ENCODE measurements at regions not wholly inside any gene's neighbourhood (a gene's known extent, or its start where the extent isn't known, plus 50 kb on each side); places are given as distances from the start of the nearest gene placed in this dataset.

DNA sequence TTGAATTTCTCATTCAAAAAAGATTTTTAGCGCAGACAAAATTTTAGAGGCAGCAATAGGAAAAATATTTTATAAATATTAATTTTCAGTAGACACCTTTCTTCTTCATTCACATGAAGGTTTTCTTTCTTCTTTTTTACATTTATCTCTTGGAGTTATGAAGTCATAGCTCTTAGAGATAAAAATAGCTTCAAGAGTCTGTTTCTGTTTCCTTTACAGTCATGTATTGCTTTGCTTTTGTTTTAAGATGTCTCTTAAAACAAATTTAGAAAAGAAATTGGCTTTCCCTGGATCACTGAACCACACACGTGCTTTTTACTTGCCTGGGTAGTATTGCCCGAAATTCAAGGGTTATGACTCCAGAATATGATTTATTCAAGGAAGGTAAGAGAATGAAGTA lies 369.9 kb upstream of the LRRC7 start:
- TF ChIP-seq, protein P1, sequence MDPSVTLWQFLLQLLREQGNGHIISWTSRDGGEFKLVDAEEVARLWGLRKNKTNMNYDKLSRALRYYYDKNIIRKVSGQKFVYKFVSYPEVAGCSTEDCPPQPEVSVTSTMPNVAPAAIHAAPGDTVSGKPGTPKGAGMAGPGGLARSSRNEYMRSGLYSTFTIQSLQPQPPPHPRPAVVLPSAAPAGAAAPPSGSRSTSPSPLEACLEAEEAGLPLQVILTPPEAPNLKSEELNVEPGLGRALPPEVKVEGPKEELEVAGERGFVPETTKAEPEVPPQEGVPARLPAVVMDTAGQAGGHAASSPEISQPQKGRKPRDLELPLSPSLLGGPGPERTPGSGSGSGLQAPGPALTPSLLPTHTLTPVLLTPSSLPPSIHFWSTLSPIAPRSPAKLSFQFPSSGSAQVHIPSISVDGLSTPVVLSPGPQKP (IDR thresholded peaks at IDR 0.05; ENCODE audit: low read depth, low read length) = no peak
- TF ChIP-seq, protein P2, sequence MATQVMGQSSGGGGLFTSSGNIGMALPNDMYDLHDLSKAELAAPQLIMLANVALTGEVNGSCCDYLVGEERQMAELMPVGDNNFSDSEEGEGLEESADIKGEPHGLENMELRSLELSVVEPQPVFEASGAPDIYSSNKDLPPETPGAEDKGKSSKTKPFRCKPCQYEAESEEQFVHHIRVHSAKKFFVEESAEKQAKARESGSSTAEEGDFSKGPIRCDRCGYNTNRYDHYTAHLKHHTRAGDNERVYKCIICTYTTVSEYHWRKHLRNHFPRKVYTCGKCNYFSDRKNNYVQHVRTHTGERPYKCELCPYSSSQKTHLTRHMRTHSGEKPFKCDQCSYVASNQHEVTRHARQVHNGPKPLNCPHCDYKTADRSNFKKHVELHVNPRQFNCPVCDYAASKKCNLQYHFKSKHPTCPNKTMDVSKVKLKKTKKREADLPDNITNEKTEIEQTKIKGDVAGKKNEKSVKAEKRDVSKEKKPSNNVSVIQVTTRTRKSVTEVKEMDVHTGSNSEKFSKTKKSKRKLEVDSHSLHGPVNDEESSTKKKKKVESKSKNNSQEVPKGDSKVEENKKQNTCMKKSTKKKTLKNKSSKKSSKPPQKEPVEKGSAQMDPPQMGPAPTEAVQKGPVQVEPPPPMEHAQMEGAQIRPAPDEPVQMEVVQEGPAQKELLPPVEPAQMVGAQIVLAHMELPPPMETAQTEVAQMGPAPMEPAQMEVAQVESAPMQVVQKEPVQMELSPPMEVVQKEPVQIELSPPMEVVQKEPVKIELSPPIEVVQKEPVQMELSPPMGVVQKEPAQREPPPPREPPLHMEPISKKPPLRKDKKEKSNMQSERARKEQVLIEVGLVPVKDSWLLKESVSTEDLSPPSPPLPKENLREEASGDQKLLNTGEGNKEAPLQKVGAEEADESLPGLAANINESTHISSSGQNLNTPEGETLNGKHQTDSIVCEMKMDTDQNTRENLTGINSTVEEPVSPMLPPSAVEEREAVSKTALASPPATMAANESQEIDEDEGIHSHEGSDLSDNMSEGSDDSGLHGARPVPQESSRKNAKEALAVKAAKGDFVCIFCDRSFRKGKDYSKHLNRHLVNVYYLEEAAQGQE (IDR thresholded peaks at IDR 0.05) = no peak
- no peak for TF ChIP-seq CTCF (IDR thresholded peaks at IDR 0.05)
- TF ChIP-seq ZC3H11A (IDR thresholded peaks at IDR 0.05) = no peak
- no peak for TF ChIP-seq RFX5 (IDR thresholded peaks at IDR 0.05)
- no peak for TF ChIP-seq KDM1A (IDR thresholded peaks at IDR 0.05; ENCODE audit: low read depth)
- no peak for TF ChIP-seq POLR2A (IDR thresholded peaks at IDR 0.05; ENCODE audit: low read length)
- TF ChIP-seq, protein P3, sequence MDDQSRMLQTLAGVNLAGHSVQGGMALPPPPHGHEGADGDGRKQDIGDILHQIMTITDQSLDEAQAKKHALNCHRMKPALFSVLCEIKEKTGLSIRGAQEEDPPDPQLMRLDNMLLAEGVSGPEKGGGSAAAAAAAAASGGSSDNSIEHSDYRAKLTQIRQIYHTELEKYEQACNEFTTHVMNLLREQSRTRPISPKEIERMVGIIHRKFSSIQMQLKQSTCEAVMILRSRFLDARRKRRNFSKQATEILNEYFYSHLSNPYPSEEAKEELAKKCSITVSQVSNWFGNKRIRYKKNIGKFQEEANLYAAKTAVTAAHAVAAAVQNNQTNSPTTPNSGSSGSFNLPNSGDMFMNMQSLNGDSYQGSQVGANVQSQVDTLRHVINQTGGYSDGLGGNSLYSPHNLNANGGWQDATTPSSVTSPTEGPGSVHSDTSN (IDR thresholded peaks at IDR 0.05) = no peak
- no peak for TF ChIP-seq EP300 (IDR thresholded peaks at IDR 0.05)
- TF ChIP-seq JUNB (IDR thresholded peaks at IDR 0.05) = no peak

All from A549 (cell line).